ENCODE measurements at regions not wholly inside any gene's neighbourhood (a gene's known extent, or its start where the extent isn't known, plus 50 kb on each side); places are given as distances from the start of the nearest gene placed in this dataset.

DNA sequence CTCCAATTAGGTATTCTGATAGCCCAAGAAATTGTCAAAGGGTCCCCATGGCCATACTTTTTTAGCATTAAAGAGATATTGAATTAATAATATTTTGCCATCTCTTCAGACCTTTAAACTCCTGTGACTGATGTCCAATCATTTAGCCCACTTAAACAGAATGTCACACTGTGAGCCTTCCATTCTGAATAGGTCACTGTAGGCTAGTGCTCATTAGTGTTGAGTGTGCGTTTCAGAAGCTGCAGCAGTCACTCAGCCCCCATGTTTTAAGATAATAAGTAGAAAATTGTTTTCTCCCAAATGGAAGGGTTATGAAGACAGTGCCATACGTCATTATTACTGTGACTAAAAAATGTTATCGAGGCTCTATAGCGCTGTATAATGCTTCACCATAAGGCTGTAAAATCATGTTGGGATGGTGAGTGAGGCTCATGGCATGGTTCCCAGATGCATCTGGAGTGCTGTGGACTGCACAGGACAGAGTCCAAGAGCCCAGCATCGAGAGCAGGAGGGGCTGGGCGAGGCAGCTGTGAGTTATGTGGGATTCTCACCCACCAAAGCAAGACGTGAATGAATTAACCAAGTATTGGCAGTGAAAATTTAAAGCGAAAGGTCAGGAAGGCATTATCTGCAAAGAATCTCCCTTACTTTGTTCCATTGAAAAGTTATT is 2112.9 kb upstream of the WWC1 start:
- ChIA-PET CTCF (no interaction called here), POLR2A (no interaction called here)
- DNase-seq (no peak), ATAC-seq (no peak)
- Mint-ChIP-seq H3K4me1 (ENCODE audit: low read depth) (no peaks in the 10 kb centered on the region), H3K27ac (no peak overlapping the region), H3K27me3 (ENCODE audit: low read depth) (no peaks in the 10 kb centered on the region), H3K36me3 (ENCODE audit: low read depth) (no peaks in the 10 kb centered on the region), H3K9me3 (ENCODE audit: insufficient read depth) (peaks cover 12% of the 10 kb centered on the region), H3K4me3 (no peak overlapping the region)

GRCh38 chr5:166185185-166185584 is 2106.3 kb upstream of the WWC1 start:
- Mint-ChIP-seq H3K27ac (no peak overlapping the region), H3K36me3 (ENCODE audit: low read depth) (no peaks in the 10 kb centered on the region), H3K9me3 (ENCODE audit: insufficient read depth) (peaks cover 14% of the 10 kb centered on the region), H3K4me3 (no peak overlapping the region), H3K4me1 (ENCODE audit: low read depth) (no peaks in the 10 kb centered on the region), H3K27me3 (ENCODE audit: low read depth) (no peaks in the 10 kb centered on the region)
- ATAC-seq (no peak), DNase-seq (no peak)
- ChIA-PET POLR2A (no interaction called here), CTCF (no interaction called here)

DNA sequence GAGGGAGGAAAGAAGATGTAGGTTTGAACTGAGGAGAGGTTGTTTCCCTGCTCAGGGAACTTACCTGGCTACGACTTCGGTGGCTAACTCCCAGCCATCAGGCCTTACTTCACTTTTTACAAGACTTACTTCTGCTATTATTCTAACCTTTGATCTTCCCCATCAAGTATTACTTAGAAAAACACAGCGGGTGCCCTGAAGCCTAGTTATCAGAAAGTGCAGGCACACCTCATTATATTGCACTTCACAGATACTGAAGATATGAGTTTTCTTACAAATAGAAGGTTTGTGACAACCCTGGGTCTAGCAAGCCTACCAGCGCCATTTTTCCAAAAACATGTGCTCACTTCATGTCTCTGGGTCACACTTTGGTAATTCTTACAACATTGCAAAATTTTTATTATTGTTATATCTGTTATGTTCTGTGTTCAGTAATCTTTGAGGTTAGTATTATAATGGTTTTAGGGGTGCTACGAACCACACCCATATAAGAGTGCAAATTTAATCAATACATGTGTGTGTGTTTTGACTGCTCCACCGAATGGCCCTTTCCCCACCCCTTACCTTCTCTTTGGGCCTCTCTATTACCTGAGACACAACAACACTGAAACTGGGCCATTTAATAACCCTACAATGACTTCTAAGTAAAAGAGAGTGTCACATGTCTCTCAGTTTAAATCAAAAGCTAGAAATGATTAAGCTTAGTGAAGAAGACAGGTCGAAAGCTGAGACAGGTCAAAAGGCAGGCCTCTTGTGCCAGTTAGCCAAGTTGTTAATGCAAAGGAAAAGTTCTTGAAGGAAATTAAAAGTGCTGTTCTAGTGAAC is 2102.7 kb upstream of the WWC1 start:
- Mint-ChIP-seq H3K9me3 (ENCODE audit: insufficient read depth) (peaks cover 13% of the 10 kb centered on the region), H3K36me3 (ENCODE audit: low read depth) (no peaks in the 10 kb centered on the region)

GRCh38 chr5:166192696-166193095 is 2098.7 kb upstream of the WWC1 start:
- peaks cover 12% of the 10 kb centered on the region for H3K9me3 Mint-ChIP-seq (ENCODE audit: insufficient read depth)
- POLR2A ChIA-PET: no interaction called here
- CTCF ChIA-PET: no interaction called here
- no peak for ATAC-seq
- no peaks in the 10 kb centered on the region for H3K36me3 Mint-ChIP-seq (ENCODE audit: low read depth)
- no peaks in the 10 kb centered on the region for H3K4me1 Mint-ChIP-seq (ENCODE audit: low read depth)
- H3K4me3 Mint-ChIP-seq: no peak overlapping the region
- DNase-seq: no peak
- H3K27me3 Mint-ChIP-seq (ENCODE audit: low read depth): no peaks in the 10 kb centered on the region
- H3K27ac Mint-ChIP-seq: no peak overlapping the region

More for the DNA sequence above, 2102.7 kb upstream of the WWC1 start:
- ChIA-PET CTCF (no interaction called here), POLR2A (no interaction called here)
- Mint-ChIP-seq H3K4me1 (ENCODE audit: low read depth) (no peaks in the 10 kb centered on the region), H3K27ac (no peak overlapping the region), H3K27me3 (ENCODE audit: low read depth) (no peaks in the 10 kb centered on the region), H3K4me3 (no peak overlapping the region)
- no peak for ATAC-seq
- no peak for DNase-seq

- Mint-ChIP-seq H3K9me3 (ENCODE audit: insufficient read depth) (peaks cover 18% of the 10 kb centered on the region), H3K27ac (no peak overlapping the region), H3K27me3 (ENCODE audit: low read depth) (no peaks in the 10 kb centered on the region), H3K36me3 (ENCODE audit: low read depth) (no peaks in the 10 kb centered on the region), H3K4me1 (ENCODE audit: low read depth) (no peaks in the 10 kb centered on the region), H3K4me3 (no peak overlapping the region)
- POLR2A ChIA-PET: no interaction called here
- CTCF ChIA-PET: no interaction called here
- ATAC-seq (no peak), DNase-seq (no peak)
These were observed 2095.5 kb upstream of the WWC1 start for GRCh38 chr5:166195981-166196380.

- ATAC-seq (no peak), DNase-seq (no peak)
- Mint-ChIP-seq H3K9me3 (ENCODE audit: insufficient read depth) (peaks cover 20% of the 10 kb centered on the region), H3K27me3 (ENCODE audit: low read depth) (no peaks in the 10 kb centered on the region), H3K36me3 (ENCODE audit: low read depth) (no peaks in the 10 kb centered on the region), H3K4me1 (ENCODE audit: low read depth) (no peaks in the 10 kb centered on the region), H3K4me3 (no peak overlapping the region), H3K27ac (no peak overlapping the region)
- POLR2A ChIA-PET: no interaction called here
- CTCF ChIA-PET: no interaction called here
These were observed 2090.9 kb upstream of the WWC1 start for GRCh38 chr5:166200532-166200931.

DNA sequence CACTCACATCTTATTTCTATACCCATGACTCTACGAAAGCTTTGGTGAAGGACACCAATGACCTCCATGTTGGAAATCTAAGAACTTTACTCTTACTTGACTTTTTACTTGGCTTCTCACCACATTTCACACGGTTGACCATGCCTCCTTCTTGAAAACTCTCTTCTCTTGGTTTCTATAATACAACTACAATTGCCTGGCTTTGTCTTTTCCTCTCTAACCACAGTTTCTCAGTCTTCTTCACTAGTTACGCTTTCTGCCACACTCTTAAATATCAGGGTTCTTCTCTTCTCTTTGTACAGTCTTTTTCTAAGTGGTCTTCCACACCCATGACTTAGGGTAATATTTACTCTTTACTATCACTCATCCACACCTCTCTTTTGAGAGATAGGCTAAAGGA is 2079.8 kb upstream of the WWC1 start:
- DNase-seq: no peak
- Mint-ChIP-seq H3K4me1 (ENCODE audit: low read depth) (no peaks in the 10 kb centered on the region), H3K27ac (no peak overlapping the region), H3K27me3 (ENCODE audit: low read depth) (no peaks in the 10 kb centered on the region), H3K36me3 (ENCODE audit: low read depth) (no peaks in the 10 kb centered on the region), H3K9me3 (ENCODE audit: insufficient read depth) (peaks cover 16% of the 10 kb centered on the region), H3K4me3 (no peak overlapping the region)
- ATAC-seq: no peak
- ChIA-PET POLR2A (no interaction called here), CTCF (no interaction called here)

- Mint-ChIP-seq H3K9me3 (ENCODE audit: insufficient read depth) (peaks cover 13% of the 10 kb centered on the region), H3K27me3 (ENCODE audit: low read depth) (no peaks in the 10 kb centered on the region), H3K27ac (no peak overlapping the region), H3K4me3 (no peak overlapping the region), H3K36me3 (ENCODE audit: low read depth) (no peaks in the 10 kb centered on the region), H3K4me1 (ENCODE audit: low read depth) (no peaks in the 10 kb centered on the region)
- ChIA-PET CTCF (no interaction called here), POLR2A (no interaction called here)
- no peak for ATAC-seq
- DNase-seq: no peak
These were observed 2055.1 kb upstream of the WWC1 start for GRCh38 chr5:166236327-166236726.

DNA sequence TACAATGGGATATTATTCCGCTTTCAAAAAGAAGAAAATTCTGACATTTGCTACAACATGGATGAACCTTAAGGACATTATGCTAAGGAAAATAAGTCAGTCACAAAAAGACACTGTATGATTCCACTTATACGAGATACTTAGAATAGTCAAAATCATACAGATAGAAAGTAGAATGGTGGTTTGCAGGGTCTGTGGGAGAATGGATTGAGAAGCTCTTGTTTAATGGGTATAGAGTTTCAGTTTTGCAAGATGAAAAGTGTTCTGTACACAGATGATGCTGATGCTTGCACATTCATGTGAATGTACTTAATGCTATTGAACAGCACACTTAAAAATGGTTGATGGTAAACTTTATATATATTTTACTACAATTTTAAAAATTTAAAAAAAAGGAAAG is 2050.7 kb upstream of the WWC1 start:
- ChIA-PET POLR2A (no interaction called here), CTCF (no interaction called here)
- Mint-ChIP-seq H3K4me3 (no peak overlapping the region), H3K4me1 (ENCODE audit: low read depth) (no peaks in the 10 kb centered on the region), H3K36me3 (ENCODE audit: low read depth) (no peaks in the 10 kb centered on the region), H3K9me3 (ENCODE audit: insufficient read depth) (peaks cover 18% of the 10 kb centered on the region), H3K27me3 (ENCODE audit: low read depth) (no peaks in the 10 kb centered on the region), H3K27ac (no peak overlapping the region)
- no peak for ATAC-seq
- DNase-seq: no peak

- Mint-ChIP-seq H3K36me3 (ENCODE audit: low read depth) (no peaks in the 10 kb centered on the region), H3K4me3 (no peak overlapping the region), H3K4me1 (ENCODE audit: low read depth) (no peaks in the 10 kb centered on the region), H3K9me3 (ENCODE audit: insufficient read depth) (peaks cover 24% of the 10 kb centered on the region), H3K27ac (no peak overlapping the region), H3K27me3 (ENCODE audit: low read depth) (no peaks in the 10 kb centered on the region)
- DNase-seq (no peak), ATAC-seq (no peak)
- POLR2A ChIA-PET: no interaction called here
- CTCF ChIA-PET: no interaction called here
These were observed 2045.9 kb upstream of the WWC1 start for GRCh38 chr5:166245556-166245955.

GRCh38 chr5:166251786-166252185 is 2039.7 kb upstream of the WWC1 start:
- ATAC-seq (no peak), DNase-seq (no peak)
- Mint-ChIP-seq H3K9me3 (ENCODE audit: insufficient read depth) (peaks cover 9% of the 10 kb centered on the region), H3K27me3 (ENCODE audit: low read depth) (no peaks in the 10 kb centered on the region), H3K4me3 (no peak overlapping the region), H3K27ac (no peak overlapping the region), H3K36me3 (ENCODE audit: low read depth) (no peaks in the 10 kb centered on the region), H3K4me1 (ENCODE audit: low read depth) (no peaks in the 10 kb centered on the region)
- ChIA-PET CTCF (no interaction called here), POLR2A (no interaction called here)

DNA sequence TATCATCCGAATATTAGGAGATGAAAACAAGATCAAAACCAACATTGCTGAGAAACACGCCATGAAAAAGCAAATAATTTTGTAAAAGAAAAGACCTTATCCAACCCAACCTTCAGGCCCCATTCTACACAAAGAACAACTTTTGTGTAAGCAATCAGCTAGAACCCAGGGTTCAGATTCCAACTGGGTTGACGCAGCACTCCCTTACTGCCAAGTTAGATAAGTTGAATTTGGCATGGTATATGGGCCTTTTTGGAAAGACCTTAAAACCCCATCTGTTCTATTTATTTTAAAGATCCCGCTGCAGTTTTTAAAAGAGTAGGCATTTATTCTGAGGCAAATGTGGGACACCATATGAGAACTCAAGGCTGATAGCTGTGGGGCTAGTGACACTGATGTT is 2033.8 kb upstream of the WWC1 start:
- DNase-seq (no peak), ATAC-seq (no peak)
- H3K27ac Mint-ChIP-seq: no peak overlapping the region
- H3K27me3 Mint-ChIP-seq (ENCODE audit: low read depth): no peaks in the 10 kb centered on the region
- CTCF ChIA-PET: no interaction called here
- H3K4me1 Mint-ChIP-seq (ENCODE audit: low read depth): no peaks in the 10 kb centered on the region
- peaks cover 5% of the 10 kb centered on the region for H3K9me3 Mint-ChIP-seq (ENCODE audit: insufficient read depth)
- H3K36me3 Mint-ChIP-seq (ENCODE audit: low read depth): no peaks in the 10 kb centered on the region
- POLR2A ChIA-PET: no interaction called here
- no peak overlapping the region for H3K4me3 Mint-ChIP-seq

GRCh38 chr5:166262395-166262794 is 2029.0 kb upstream of the WWC1 start:
- ATAC-seq: no peak
- H3K9me3 Mint-ChIP-seq (ENCODE audit: insufficient read depth): peaks cover 11% of the 10 kb centered on the region
- DNase-seq: no peak
- no peaks in the 10 kb centered on the region for H3K36me3 Mint-ChIP-seq (ENCODE audit: low read depth)
- no peak overlapping the region for H3K4me3 Mint-ChIP-seq
- ChIA-PET CTCF (no interaction called here), POLR2A (no interaction called here)
- no peaks in the 10 kb centered on the region for H3K27me3 Mint-ChIP-seq (ENCODE audit: low read depth)
- H3K4me1 Mint-ChIP-seq (ENCODE audit: low read depth): no peaks in the 10 kb centered on the region
- H3K27ac Mint-ChIP-seq: no peak overlapping the region

Measured in activated CD8-positive, alpha-beta T cell treated with anti-CD3 and anti-CD28 coated beads, Interleukin-2, amount 10 ng/mL, durations not matched to agents 7 days and 5 days (primary cell).